CD14-positive monocyte (primary cell): ENCODE measurements at regions not wholly inside any gene's neighbourhood (a gene's known extent, or its start where the extent isn't known, plus 50 kb on each side); places are given as distances from the start of the nearest gene placed in this dataset.

ENCODE experiments used
- DNase-seq, 3 donors: peaks; one replicate each; pipeline ENCODE4 v3.0.0-alpha.2; 2011 to 2022
- H2AFZ ChIP-seq: 2 replicates; pipeline ENCODE4 v1.6.0; 2012; ENCODE audit warnings: mild to moderate bottlenecking, low read depth, low read length, inconsistent platforms; ENCODE audit not compliant: insufficient read depth, poor library complexity, severe bottlenecking
- H3K27ac ChIP-seq, 2 donors: 1 replicate in 1 of 2; 2 replicates in 1 of 2; pipeline ENCODE4 v1.5.1; 2012 to 2013; ENCODE audit warnings: low read length in 2 of 2, control low read depth in 1 of 2, inconsistent platforms in 1 of 2, low read depth in 1 of 2, mild to moderate bottlenecking in 1 of 2
- H3K27me3 ChIP-seq, 2 donors: one replicate each; pipeline versions ENCODE4 v1.6.0 to v1.6.1; 2011 to 2013; ENCODE audit warnings: low read length in 2 of 2; ENCODE audit not compliant: control insufficient read depth in 2 of 2, insufficient read depth in 2 of 2
- H3K36me3 ChIP-seq, 2 donors: replicated peaks in 1 of 2; 1 replicate in 1 of 2; 2 replicates in 1 of 2; pipeline versions ENCODE4 v1.5.1 to v1.6.1; 2012 to 2013; ENCODE audit warnings: low read length in 2 of 2, control low read depth in 1 of 2, inconsistent platforms in 1 of 2, mild to moderate bottlenecking in 1 of 2; ENCODE audit not compliant: insufficient read depth in 2 of 2, control insufficient read depth in 1 of 2
- H3K4me1 ChIP-seq, 2 donors: 1 replicate in 1 of 2; 2 replicates in 1 of 2; pipeline versions ENCODE4 v1.5.1 to v1.6.1; 2012 to 2013; ENCODE audit warnings: low read length in 2 of 2, control low read depth in 1 of 2, inconsistent platforms in 1 of 2, mild to moderate bottlenecking in 1 of 2, moderate library complexity in 1 of 2; ENCODE audit not compliant: insufficient read depth in 2 of 2, control insufficient read depth in 1 of 2
- H3K4me2 ChIP-seq: replicated peaks from 2 replicates; pipeline ENCODE3; 2012; ENCODE audit warnings: low read length, moderate library complexity, mild to moderate bottlenecking; ENCODE audit not compliant: poor library complexity, severe bottlenecking; ENCODE audit errors: extremely low read depth
- H3K4me3 ChIP-seq, 3 experiments: fragments of 200-600 bp in 1 of 3; sonication (generic) in 1 of 3; replicated peaks in 1 of 3; 1 replicate in 2 of 3; 2 replicates in 1 of 3; pipeline ENCODE4 v1.5.1; 2011 to 2013; ENCODE audit warnings: low read length in 3 of 3, mild to moderate bottlenecking in 3 of 3, control low read depth in 2 of 3, low read depth in 2 of 3, inconsistent platforms in 1 of 3, moderate library complexity in 1 of 3
- H3K79me2 ChIP-seq: 2 replicates; pipeline ENCODE4 v1.6.0; 2012; ENCODE audit warnings: mild to moderate bottlenecking, control low read depth, inconsistent platforms, low read length, moderate library complexity; ENCODE audit not compliant: insufficient read depth
- H3K9ac ChIP-seq: 2 replicates; pipeline ENCODE4 v1.6.0; 2017; ENCODE audit warnings: low read length, mild to moderate bottlenecking; ENCODE audit not compliant: insufficient read depth, poor library complexity, severe bottlenecking
- H3K9me3 ChIP-seq, 2 donors: replicated peaks in 1 of 2; 1 replicate in 1 of 2; 2 replicates in 1 of 2; pipeline versions ENCODE4 v1.5.1 to v1.6.1; 2012 to 2013; ENCODE audit warnings: low read length in 2 of 2, control low read depth in 1 of 2; ENCODE audit not compliant: control insufficient read depth in 1 of 2, insufficient read depth in 1 of 2
- H4K20me1 ChIP-seq: 2 replicates; pipeline ENCODE4 v1.6.0; 2012; ENCODE audit warnings: mild to moderate bottlenecking, low read length, control low read depth, moderate library complexity; ENCODE audit not compliant: insufficient read depth
- H3K27ac Mint-ChIP-seq, 7 donors: one replicate each; pipeline ENCODE4 v1.8.0; 2020; ENCODE audit warnings: mild to moderate bottlenecking in 7 of 7, mixed read lengths in 7 of 7, moderate library complexity in 6 of 7, inconsistent platforms in 2 of 7
- H3K27me3 Mint-ChIP-seq, 3 donors: one replicate each; pipeline ENCODE4 v1.8.0; 2021 to 2022; ENCODE audit warnings: low read depth in 3 of 3, mild to moderate bottlenecking in 3 of 3, mixed read lengths in 3 of 3, moderate library complexity in 3 of 3, inconsistent platforms in 1 of 3
- H3K36me3 Mint-ChIP-seq, 2 donors: one replicate each; pipeline ENCODE4 v1.8.0; 2020; ENCODE audit warnings: mixed read lengths in 2 of 2, inconsistent platforms in 1 of 2, mild to moderate bottlenecking in 1 of 2
- H3K4me1 Mint-ChIP-seq: one replicate; pipeline ENCODE4 v1.8.0; 2020; ENCODE audit warnings: mild to moderate bottlenecking, mixed read lengths
- H3K4me3 Mint-ChIP-seq, 2 donors: one replicate each; pipeline ENCODE4 v1.8.0; 2020; ENCODE audit warnings: mild to moderate bottlenecking in 2 of 2, mixed read lengths in 2 of 2, moderate library complexity in 1 of 2
- H3K9me3 Mint-ChIP-seq, 7 donors: one replicate each; pipeline ENCODE4 v1.8.0; 2020 to 2022; ENCODE audit warnings: mixed read lengths in 7 of 7, mild to moderate bottlenecking in 6 of 7, moderate library complexity in 6 of 7, inconsistent platforms in 2 of 7
- CTCF ChIP-seq: fragments of 200-600 bp; IDR thresholded peaks from one replicate; pipeline ENCODE4 v1.8.0; 2022; ENCODE audit warnings: antibody characterized with exemption, mild to moderate bottlenecking
- WGBS: methylation state at CpG from one replicate; pipeline ENCODE4 v1.1.5; 2013; ENCODE audit warnings: missing lambda C conversion rate; ENCODE audit not compliant: insufficient coverage; 5-methylcytosine and 5-hydroxymethylcytosine counted together
- intact Hi-C, 2 donors: fragments of 100-400 bp; cut with micrococcal nuclease; formaldehyde crosslinking; loops; one replicate each; pipeline versions ENCODE4 v1.15.0 to v1.15.1; 2023

- TF ChIP-seq CTCF, result no peak
- DNase-seq, result no peak
- Histone ChIP-seq H3K9ac (no peak overlapping the region), H3K27ac (no peak overlapping the region), H3K9me3 (no peaks in the 10 kb centered on the region), H3K4me1 (no peaks in the 10 kb centered on the region), H3K27me3 (no peaks in the 10 kb centered on the region), H3K79me2 (no peaks in the 10 kb centered on the region), H4K20me1 (no peaks in the 10 kb centered on the region), H3K4me3 (no peak overlapping the region), H2AFZ (no peak overlapping the region), H3K36me3 (no peaks in the 10 kb centered on the region), H3K4me2 (no peak overlapping the region)
- Mint-ChIP-seq H3K27ac (no peak overlapping the region), H3K27me3 (peaks cover 0 to 3% (median 2%) of the 10 kb centered on the region in 3 donors), H3K9me3 (peaks cover 0 to 20% (median 2%) of the 10 kb centered on the region in 7 donors), H3K4me3 (no peak overlapping the region), H3K36me3 (no peaks in the 10 kb centered on the region), H3K4me1 (no peaks in the 10 kb centered on the region)
- intact Hi-C loops, result no loop called here
- WGBS, result no CpG with 5 or more reads among the region's 2 CpGs
These were observed 269.5 kb downstream of the LNPK start for GRCh38 chr2:175732531-175732930.

GRCh38 chr2:175730050-175730449 lies 272.0 kb downstream of the LNPK start:
- no peaks in the 10 kb centered on the region for H3K4me1 ChIP-seq
- H2AFZ ChIP-seq, result no peak overlapping the region
- Mint-ChIP-seq H3K4me1 (no peaks in the 10 kb centered on the region), H3K4me3 (no peak overlapping the region), H3K27ac (no peak overlapping the region), H3K9me3 (peaks cover 0 to 21% (median 2%) of the 10 kb centered on the region in 7 donors), H3K27me3 (peaks cover 0 to 4% (median 2%) of the 10 kb centered on the region in 3 donors), H3K36me3 (no peaks in the 10 kb centered on the region)
- no peaks in the 10 kb centered on the region for H4K20me1 ChIP-seq
- DNase-seq, result no peak
- H3K4me2 ChIP-seq, result no peak overlapping the region
- H3K36me3 ChIP-seq, result no peaks in the 10 kb centered on the region
- H3K27me3 ChIP-seq, result no peaks in the 10 kb centered on the region
- WGBS, result 94% methylated on average over 3 of the region's 4 CpGs
- no peaks in the 10 kb centered on the region for H3K79me2 ChIP-seq
- no peaks in the 10 kb centered on the region for H3K9me3 ChIP-seq
- no peak overlapping the region for H3K9ac ChIP-seq
- intact Hi-C loops, result no loop called here
- H3K27ac ChIP-seq, result no peak overlapping the region
- H3K4me3 ChIP-seq, result no peak overlapping the region
- no peak for TF ChIP-seq CTCF
